Chondrocyte (in vitro differentiated cells): ENCODE measurements at regions not wholly inside any gene's neighbourhood (a gene's known extent, or its start where the extent isn't known, plus 50 kb on each side); places are given as distances from the start of the nearest gene placed in this dataset.

Experiments
- DNase-seq: peaks from one replicate; pipeline ENCODE4 v3.0.0; 2021; ENCODE audit warnings: mixed read lengths, low spot score
- H3K27ac Mint-ChIP-seq: one replicate; pipeline ENCODE4 v1.8.0; 2021; ENCODE audit warnings: mild to moderate bottlenecking, moderate library complexity, mixed read lengths; ENCODE audit not compliant: unreplicated experiment
- H3K27me3 Mint-ChIP-seq: 2 replicates; pipeline ENCODE4 v1.8.0; 2021; ENCODE audit warnings: low read depth, mixed read lengths
- H3K36me3 Mint-ChIP-seq: 2 replicates; pipeline ENCODE4 v1.8.0; 2021; ENCODE audit warnings: low read depth, mixed read lengths
- H3K4me1 Mint-ChIP-seq: 2 replicates; pipeline ENCODE4 v1.8.0; 2021; ENCODE audit warnings: low read depth, mild to moderate bottlenecking, mixed read lengths
- H3K4me3 Mint-ChIP-seq: one replicate; pipeline ENCODE4 v1.8.0; 2021; ENCODE audit warnings: mild to moderate bottlenecking, moderate library complexity, mixed read lengths; ENCODE audit not compliant: unreplicated experiment
- H3K9me3 Mint-ChIP-seq: 2 replicates; pipeline ENCODE4 v1.8.0; 2021; ENCODE audit warnings: low read depth, mixed read lengths
- TF ChIP-seq, protein P1 (sequence below): fragments of 200-600 bp; sonication (generic); IDR thresholded peaks from 2 replicates; pipeline ENCODE4 v1.5.0; 2021; ENCODE audit warnings: antibody characterized with exemption, mild to moderate bottlenecking, moderate library complexity

DNA sequence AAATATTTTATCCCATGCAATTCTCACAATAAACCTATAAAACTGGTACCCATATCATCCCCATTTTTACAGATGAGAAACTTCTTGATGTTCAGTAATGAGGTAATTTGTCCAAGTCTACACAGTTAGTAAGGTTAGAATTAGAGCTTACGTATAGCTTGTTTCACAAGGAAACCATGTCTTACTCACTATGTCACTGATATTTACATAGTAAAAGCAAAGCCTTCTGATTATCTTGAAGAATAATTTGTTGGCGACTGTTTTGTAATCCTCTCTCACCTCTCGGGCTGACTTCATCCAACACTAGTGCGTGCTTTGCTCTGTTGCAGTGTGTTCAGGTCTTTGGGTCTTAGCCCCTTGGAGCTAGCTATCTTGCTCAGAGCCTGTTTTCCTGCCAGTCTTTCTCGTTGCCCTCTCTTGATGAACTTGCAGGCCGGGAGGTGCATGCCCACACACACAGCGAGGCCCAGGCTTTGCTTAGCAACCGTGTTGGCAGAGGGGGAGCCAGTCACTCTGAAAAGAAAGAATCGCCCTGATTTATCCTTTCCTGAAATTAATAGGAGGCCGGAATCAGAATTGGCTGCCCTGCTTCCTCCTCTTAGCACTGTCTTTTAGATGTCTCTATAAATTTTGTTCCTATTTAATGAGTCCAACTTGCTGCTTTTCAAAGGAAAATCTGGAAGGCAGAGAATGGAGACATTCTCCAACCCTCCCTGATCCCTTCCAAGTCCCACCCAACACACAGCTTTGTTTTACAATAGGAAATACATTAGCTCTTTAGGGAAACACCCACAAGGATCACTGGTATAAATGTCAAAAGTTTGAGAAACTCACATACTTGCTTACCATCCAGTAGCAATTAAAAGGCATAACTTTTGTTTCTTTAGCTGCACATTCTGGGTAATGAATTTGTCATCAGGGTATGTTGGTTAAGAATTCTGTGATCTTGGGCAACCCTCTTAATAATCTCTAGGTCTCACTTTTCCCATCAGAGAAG, 97.6 kb upstream of the SEC11C start:
- H3K27me3 Mint-ChIP-seq: no peaks in the 10 kb centered on the region
- DNase-seq: no peak
- TF ChIP-seq, protein P1, sequence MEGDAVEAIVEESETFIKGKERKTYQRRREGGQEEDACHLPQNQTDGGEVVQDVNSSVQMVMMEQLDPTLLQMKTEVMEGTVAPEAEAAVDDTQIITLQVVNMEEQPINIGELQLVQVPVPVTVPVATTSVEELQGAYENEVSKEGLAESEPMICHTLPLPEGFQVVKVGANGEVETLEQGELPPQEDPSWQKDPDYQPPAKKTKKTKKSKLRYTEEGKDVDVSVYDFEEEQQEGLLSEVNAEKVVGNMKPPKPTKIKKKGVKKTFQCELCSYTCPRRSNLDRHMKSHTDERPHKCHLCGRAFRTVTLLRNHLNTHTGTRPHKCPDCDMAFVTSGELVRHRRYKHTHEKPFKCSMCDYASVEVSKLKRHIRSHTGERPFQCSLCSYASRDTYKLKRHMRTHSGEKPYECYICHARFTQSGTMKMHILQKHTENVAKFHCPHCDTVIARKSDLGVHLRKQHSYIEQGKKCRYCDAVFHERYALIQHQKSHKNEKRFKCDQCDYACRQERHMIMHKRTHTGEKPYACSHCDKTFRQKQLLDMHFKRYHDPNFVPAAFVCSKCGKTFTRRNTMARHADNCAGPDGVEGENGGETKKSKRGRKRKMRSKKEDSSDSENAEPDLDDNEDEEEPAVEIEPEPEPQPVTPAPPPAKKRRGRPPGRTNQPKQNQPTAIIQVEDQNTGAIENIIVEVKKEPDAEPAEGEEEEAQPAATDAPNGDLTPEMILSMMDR: no peak
- no peak overlapping the region for H3K4me3 Mint-ChIP-seq
- no peak overlapping the region for H3K27ac Mint-ChIP-seq
- H3K9me3 Mint-ChIP-seq: no peaks in the 10 kb centered on the region
- peaks cover 3% of the 10 kb centered on the region for H3K4me1 Mint-ChIP-seq
- H3K36me3 Mint-ChIP-seq: no peaks in the 10 kb centered on the region

GRCh38 chr18:59044855-59045254, 94.8 kb upstream of the SEC11C start:
- Mint-ChIP-seq H3K9me3 (no peaks in the 10 kb centered on the region), H3K27me3 (no peaks in the 10 kb centered on the region), H3K4me1 (peaks cover 18% of the 10 kb centered on the region), H3K36me3 (no peaks in the 10 kb centered on the region), H3K27ac (no peak overlapping the region), H3K4me3 (no peak overlapping the region)
- no peak for DNase-seq
- TF ChIP-seq, protein P1: no peak

DNA sequence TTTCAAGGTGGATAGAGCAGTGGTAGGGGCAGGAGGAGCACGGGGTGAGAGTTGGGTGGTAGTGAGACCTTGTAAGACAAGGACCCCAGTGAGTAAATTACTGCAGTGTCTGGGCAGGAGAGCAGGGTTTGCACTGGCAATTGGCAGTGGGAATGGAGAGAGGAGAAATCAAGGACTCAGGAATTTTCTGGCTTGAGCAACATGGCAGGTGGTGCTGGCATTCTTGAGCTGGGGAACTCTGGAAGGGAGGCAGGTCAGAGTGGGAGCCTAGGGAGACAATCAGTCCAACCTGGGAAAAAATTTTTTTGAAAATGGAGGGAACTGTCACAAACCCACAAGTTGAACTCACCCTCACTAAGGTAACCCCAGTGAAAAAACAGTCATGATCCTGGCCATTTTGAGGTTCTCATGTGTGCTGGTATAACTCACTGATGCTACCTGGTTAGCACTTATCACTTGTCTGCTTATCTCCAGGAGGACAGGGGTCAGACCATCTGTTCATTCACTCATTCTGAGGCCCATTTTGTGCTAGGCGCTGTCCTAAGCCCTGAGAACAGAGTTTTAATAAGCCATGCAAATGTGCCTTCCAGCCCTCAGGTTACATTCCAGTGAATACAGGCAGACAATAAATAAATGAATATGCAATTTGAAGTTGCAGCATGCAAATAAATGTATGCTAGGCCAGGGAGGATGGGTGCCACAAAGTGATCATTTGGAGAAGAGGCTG, 92.2 kb upstream of the SEC11C start:
- Mint-ChIP-seq H3K9me3 (no peaks in the 10 kb centered on the region), H3K36me3 (no peaks in the 10 kb centered on the region), H3K4me3 (no peak overlapping the region), H3K27me3 (no peaks in the 10 kb centered on the region), H3K4me1 (peaks cover 34% of the 10 kb centered on the region), H3K27ac (no peak overlapping the region)
- DNase-seq: no peak
- TF ChIP-seq, protein P1: no peak

DNA sequence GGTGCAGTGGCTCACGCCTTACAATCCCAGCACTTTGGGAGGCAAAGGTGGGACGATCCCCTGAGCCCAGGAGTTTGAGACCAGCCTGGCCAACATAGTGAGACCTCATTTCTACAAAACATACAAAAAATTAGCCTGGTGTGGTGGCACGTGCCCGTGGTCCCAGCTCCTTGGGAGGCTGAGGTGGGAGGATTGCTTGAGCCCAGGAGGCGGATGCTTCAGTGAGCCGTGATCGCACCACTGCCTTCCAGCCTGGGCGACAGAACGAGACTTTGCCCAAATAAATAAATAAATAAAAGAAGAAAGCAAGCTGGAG, 91.7 kb upstream of the SEC11C start:
- Mint-ChIP-seq H3K27me3 (no peaks in the 10 kb centered on the region), H3K27ac (no peak overlapping the region), H3K4me1 (peaks cover 39% of the 10 kb centered on the region), H3K36me3 (no peaks in the 10 kb centered on the region), H3K4me3 (no peak overlapping the region), H3K9me3 (no peaks in the 10 kb centered on the region)
- no peak for DNase-seq
- TF ChIP-seq, protein P1: no peak

DNA sequence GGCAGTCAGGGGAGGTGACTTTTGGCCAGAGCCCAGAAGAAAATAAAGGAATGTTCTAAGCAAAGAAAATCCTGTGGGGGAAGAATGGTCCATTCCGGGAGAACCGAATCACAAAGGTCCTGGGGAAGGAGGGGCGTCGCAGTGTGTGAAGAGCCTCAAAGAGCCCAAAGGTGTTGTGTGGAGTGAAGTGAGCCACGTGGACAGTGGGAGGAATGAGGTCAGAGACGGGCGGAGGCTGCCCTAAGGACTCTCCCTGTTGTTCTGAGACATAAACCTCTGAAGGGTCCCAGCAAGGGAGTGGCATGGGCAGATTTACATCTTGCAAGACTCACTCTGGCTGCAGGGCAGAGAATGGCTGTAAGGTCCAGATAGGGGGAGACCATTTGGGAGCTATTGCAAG, 91.3 kb upstream of the SEC11C start:
- Mint-ChIP-seq H3K9me3 (no peaks in the 10 kb centered on the region), H3K27me3 (no peaks in the 10 kb centered on the region), H3K27ac (no peak overlapping the region), H3K4me1 (peaks cover 43% of the 10 kb centered on the region), H3K36me3 (no peaks in the 10 kb centered on the region), H3K4me3 (no peak overlapping the region)
- TF ChIP-seq, protein P1: no peak
- no peak for DNase-seq
